B cell (primary cell): ENCODE measurements at regions not wholly inside any gene's neighbourhood (a gene's known extent, or its start where the extent isn't known, plus 50 kb on each side); places are given as distances from the start of the nearest gene placed in this dataset.

Source experiments
- CTCF ChIP-seq: fragments of 200-600 bp; IDR thresholded peaks from one replicate; pipeline ENCODE4 v1.8.0; 2022; ENCODE audit warnings: antibody characterized with exemption, mild to moderate bottlenecking
- EZH2 ChIP-seq: IDR thresholded peaks from 2 replicates; pipeline ENCODE4 v1.6.1; 2012; ENCODE audit warnings: borderline replicate concordance, low read depth, mild to moderate bottlenecking, moderate library complexity, low read length; ENCODE audit not compliant: insufficient read depth, poor library complexity, severe bottlenecking

DNA sequence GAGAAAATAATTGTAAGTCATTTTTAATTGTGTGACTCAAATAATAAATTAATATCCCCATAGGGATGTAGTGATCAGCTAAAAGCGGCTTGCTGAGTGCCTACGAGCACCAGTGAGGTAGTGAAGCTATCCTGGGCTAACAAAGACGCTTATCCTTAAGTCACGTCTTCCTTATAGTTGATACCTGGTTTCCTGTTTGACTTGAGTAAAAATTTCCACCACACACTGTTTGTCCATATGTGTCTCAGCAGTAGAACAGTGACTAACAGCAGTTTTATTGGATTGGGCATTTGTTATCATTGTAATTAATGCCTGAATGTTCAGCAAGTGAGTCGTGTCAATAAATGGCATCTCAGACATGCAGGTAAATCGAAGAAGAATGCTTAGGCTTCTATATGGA is 241.1 kb downstream of the GRXCR1 start:
- TF ChIP-seq CTCF (no peak), EZH2 (no peak)
